HG02852 (cell line): ENCODE measurements at regions not wholly inside any gene's neighbourhood (a gene's known extent, or its start where the extent isn't known, plus 50 kb on each side); places are given as distances from the start of the nearest gene placed in this dataset.
"Not testable (repeated sequence)": the region's sequence is repeated elsewhere in the genome, so short reads cannot be mapped to it uniquely, and the experiment has no call there.

Experiments used
- ATAC-seq: cut with Tn5 transposase; IDR thresholded peaks from one replicate; pipeline ENCODE4 v1.9.1; 2021; ENCODE audit warnings: mild to moderate bottlenecking, moderate library complexity; ENCODE audit not compliant: unreplicated experiment

DNA sequence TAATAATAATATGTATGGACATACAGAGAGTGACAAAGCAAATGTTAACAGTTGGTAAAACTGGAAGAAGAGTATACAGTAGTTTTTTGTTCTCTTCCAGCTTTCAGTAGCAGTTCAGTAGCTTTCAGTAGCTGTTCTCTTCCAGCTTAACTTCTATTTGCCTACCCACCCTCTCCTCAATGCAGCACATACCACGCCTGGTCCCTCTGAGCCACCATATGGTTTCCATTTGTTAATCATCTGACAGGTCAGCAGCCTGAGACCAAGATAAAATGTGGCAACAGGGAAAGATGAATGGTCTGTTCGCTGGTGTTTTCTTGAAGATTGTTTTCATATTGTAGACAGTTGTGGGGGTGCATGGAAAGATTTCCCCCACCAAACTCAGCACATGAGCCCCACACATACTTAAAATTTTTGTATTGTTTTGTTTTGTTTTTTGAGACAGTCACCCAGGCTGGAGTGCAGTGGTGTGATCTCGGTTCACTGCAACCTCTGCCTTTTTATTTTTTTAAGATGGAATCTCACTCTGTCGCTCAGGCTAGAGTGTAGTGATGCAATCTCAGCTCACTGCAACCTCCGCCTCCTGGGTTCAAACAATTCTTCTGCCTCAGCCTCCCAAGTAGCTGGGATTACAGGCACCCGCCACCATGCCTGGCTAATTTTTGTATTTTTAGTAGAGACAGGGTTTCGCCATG is 56.8 kb downstream of the ATP6V0E2 start:
- not testable (repeated sequence) for ATAC-seq

- not testable (repeated sequence) for ATAC-seq
Observed at GRCh38 chr7:149933776-149934175, 60.0 kb downstream of the ATP6V0E2 start.

- ATAC-seq = not testable (repeated sequence)
Observed at GRCh38 chr7:149947346-149947745, 73.6 kb downstream of the ATP6V0E2 start.

- ATAC-seq = not testable (repeated sequence)
Observed at GRCh38 chr7:149948444-149948843, 74.7 kb downstream of the ATP6V0E2 start.

GRCh38 chr7:149949863-149950577 is 76.3 kb downstream of the ATP6V0E2 start:
- ATAC-seq = not testable (repeated sequence)

DNA sequence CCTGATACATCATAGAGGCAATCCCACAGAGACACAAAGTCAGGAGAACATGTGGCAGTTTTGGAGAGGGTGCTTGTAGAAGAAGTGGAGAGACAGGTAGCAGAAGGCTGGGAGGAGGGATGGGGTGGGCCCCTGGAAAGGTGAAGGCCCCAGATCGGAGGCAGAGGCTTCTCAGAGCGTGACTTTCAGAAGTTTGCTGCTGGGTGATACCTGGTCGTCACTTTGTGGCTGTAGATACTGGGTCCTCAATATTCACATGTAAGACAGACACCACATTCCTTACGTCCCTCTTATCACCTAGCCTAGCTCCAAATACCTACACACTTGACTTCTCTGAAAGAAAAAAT is 76.8 kb downstream of the ATP6V0E2 start:
- not testable (repeated sequence) for ATAC-seq

- ATAC-seq = not testable (repeated sequence)
Observed at GRCh38 chr7:149951579-149951978, 77.8 kb downstream of the ATP6V0E2 start.

DNA sequence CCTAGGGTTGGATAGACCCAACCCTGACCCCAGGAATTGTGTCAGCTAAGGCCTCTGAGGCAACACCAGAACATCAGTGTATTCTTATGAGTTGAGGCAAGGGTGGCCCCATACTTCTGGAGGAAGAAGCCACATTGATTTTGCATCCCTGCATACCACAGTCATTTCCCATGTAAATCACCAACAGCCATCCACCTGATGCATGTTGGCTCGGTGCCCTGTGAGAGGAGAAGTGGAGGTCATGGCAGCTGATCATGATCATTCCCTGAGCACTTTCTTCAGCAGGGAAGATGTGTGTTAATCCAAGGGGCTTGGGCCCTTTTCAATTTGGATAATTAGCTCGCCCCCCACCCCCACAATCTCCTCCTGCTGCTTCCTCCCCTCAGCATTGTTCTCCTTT is 85.1 kb downstream of the ATP6V0E2 start:
- not testable (repeated sequence) for ATAC-seq

- ATAC-seq = not testable (repeated sequence)
Observed at GRCh38 chr7:149960863-149961262, 87.1 kb downstream of the ATP6V0E2 start.

GRCh38 chr7:149961878-149962277 is 88.1 kb downstream of the ATP6V0E2 start:
- not testable (repeated sequence) for ATAC-seq

DNA sequence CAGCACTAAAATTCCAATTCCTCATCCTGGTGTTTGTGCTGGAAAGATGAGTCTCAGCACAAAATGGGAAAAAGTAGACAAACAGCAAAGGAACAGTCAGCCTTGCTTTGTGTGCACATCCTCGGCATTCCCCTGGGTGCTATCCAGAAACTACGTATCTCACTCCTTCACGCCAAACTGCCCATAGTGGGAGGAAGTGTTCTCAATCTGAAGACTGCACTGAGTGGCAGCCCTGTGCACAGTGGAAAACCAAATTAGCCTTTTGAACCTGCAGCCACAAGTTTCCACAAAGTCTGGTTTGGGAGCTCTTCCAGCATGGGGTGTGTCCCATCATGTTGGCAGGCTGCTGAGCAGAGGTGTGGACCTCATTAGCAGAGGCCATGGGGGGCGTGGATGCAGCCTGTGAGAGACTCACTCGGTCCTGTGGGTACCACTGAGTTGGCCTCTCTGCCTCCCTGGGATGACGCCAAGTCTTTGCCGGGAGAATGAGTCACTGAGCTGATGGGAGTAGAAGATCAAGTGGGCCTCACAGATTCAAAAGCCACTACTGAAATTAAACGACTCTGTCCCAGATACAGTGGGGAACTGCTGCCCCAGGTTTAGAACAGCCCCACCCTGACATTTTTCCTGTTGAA is 89.0 kb downstream of the ATP6V0E2 start:
- not testable (repeated sequence) for ATAC-seq

DNA sequence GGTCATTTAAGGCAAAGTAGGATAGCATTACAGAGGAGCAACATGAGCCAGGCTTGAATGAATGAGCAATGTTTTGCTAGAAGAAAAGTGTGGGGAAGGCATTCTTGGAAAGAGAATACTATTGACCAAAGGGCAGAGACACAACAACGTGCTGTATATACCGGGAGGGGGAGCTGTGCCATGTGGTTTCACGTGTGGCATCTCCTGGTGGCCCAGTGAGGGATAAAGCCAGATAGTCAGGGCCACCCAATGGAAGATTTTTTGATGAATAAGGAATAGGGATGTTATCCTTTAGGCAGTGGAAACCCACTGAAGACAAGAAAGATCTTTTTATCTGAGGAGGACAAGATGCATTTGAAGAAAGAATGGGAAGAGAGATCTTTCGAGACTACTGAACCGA is 90.2 kb downstream of the ATP6V0E2 start:
- not testable (repeated sequence) for ATAC-seq

- not testable (repeated sequence) for ATAC-seq
Observed at GRCh38 chr7:149966444-149966843, 92.7 kb downstream of the ATP6V0E2 start.

GRCh38 chr7:149972977-149973376 is 99.2 kb downstream of the ATP6V0E2 start:
- not testable (repeated sequence) for ATAC-seq

DNA sequence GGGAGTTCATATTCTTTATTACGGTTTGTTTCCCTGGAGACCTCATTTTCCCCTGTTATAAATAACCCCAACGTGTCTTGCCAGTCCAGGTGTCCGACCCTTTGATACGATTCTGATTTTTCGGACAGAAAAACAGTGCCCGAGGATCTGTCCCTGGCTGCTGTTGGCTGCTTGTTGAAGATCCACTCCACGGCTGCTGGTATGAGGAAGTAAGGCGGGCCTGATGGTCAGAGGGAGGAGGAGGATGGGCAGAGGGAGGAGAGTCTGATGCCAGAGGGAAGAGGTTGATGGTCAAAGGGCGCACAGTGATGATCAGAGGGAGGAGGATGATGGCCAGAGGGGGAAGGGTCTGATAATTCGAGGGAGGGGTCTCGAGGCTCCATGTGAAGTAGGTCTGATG is 99.9 kb downstream of the ATP6V0E2 start:
- not testable (repeated sequence) for ATAC-seq

DNA sequence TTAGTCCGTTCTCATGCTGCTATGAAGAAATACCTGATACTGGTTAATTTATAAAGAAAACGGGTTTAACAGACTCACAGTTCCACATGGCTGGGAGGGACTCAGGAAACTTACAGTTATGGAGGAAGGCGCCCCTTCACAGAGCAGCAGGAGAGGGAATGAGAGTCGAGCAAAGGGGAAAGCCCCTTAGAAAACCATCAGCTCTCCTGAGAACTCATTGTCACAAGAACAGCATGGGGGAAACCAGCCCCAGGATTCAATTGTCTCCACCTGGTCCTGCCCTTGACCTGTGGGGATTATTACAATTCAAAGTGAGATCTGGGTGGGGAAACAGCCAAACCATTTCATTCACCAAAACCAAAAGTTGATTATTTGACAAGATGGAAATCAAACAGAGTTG is 101.8 kb downstream of the ATP6V0E2 start:
- not testable (repeated sequence) for ATAC-seq

DNA sequence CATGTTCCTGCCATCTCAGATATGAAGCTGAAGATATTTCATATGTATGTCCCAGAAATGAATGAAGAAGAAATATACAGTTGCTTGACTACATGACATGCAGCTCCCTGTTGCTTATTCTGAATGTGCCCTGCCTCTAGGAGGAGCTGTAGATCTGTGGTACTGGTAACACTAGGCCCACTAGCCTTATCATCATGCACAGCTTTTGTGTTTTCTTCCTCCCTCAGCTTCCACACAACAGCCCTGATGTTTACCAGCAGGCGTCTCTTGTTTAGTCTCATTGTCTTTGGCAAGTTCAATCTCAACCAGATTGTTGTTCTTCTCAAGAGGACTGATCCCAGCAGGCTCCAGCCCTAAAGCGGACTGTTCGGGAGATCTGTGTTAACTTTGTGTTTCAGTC is 104.8 kb downstream of the ATP6V0E2 start:
- not testable (repeated sequence) for ATAC-seq

GRCh38 chr7:149978944-149979343 is 105.2 kb downstream of the ATP6V0E2 start:
- ATAC-seq = not testable (repeated sequence)

- ATAC-seq = not testable (repeated sequence)
Observed at GRCh38 chr7:149982537-149983112, 108.9 kb downstream of the ATP6V0E2 start.

DNA sequence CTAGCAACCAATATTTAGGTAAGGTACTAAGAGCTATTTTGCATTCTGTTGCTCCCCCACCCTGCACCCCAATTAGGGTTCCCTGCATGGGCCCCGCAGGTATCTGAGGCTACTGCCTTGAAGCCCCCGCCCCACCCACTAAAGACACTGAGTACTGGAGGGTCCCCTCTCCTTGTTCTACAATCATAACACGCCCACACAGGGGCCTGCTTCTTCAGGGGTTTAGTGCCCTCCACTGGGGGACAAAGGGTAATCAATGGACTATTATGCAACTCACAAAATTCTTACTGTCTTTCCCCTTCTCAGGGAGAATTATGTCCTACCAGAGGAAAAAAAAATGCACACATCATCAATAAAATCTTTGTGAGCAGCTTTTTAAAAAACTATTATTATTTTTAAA is 113.1 kb downstream of the ATP6V0E2 start:
- ATAC-seq = not testable (repeated sequence)

GRCh38 chr7:149991652-149992302 is 118.0 kb downstream of the ATP6V0E2 start:
- not testable (repeated sequence) for ATAC-seq
